Astrocyte (in vitro differentiated cells and primary cell): ENCODE measurements at regions not wholly inside any gene's neighbourhood (a gene's known extent, or its start where the extent isn't known, plus 50 kb on each side); places are given as distances from the start of the nearest gene placed in this dataset.

ENCODE experiments used
- DNase-seq: peaks from one replicate; pipeline ENCODE4 v3.0.0-alpha.2; 2010; ENCODE audit warnings: low read depth
- FAIRE-seq: peaks from 2 replicates; lab custom pipeline; 2011; peaks lifted over from hg19 to GRCh38; lab: Jason Lieb, UNC
- H2AFZ ChIP-seq: 2 replicates; pipeline ENCODE4 v1.6.0; 2012; ENCODE audit warnings: low read depth, low read length, inconsistent platforms
- H3K27ac ChIP-seq: 2 replicates; pipeline ENCODE4 v1.5.1; 2011; ENCODE audit warnings: low read depth, low read length, inconsistent platforms
- H3K27me3 ChIP-seq: 2 replicates; pipeline ENCODE4 v1.6.0; 2011; ENCODE audit warnings: low read length, inconsistent platforms; ENCODE audit not compliant: insufficient read depth
- H3K36me3 ChIP-seq: 2 replicates; pipeline ENCODE4 v1.5.1; 2011; ENCODE audit warnings: low read length, inconsistent platforms; ENCODE audit not compliant: insufficient read depth
- H3K4me1 ChIP-seq: 2 replicates; pipeline ENCODE4 v1.5.1; 2011; ENCODE audit warnings: low read length, inconsistent platforms; ENCODE audit not compliant: insufficient read depth
- H3K4me2 ChIP-seq: 2 replicates; pipeline ENCODE4 v1.6.0; 2012; ENCODE audit warnings: low read length, inconsistent platforms
- H3K4me3 ChIP-seq: 2 replicates; pipeline ENCODE4 v1.5.1; 2011; ENCODE audit warnings: low read depth, mild to moderate bottlenecking, low read length, inconsistent platforms; ENCODE audit not compliant: insufficient read depth
- H3K79me2 ChIP-seq: 2 replicates; pipeline ENCODE4 v1.6.0; 2012; ENCODE audit warnings: mild to moderate bottlenecking, low read length, inconsistent platforms; ENCODE audit not compliant: insufficient read depth
- H3K9ac ChIP-seq: 2 replicates; pipeline ENCODE4 v1.6.0; 2012; ENCODE audit warnings: mild to moderate bottlenecking, low read length, inconsistent platforms
- H3K9me3 ChIP-seq: 2 replicates; pipeline ENCODE4 v1.5.1; 2012; ENCODE audit warnings: low read depth, mild to moderate bottlenecking, low read length, inconsistent platforms; ENCODE audit not compliant: insufficient read depth
- H4K20me1 ChIP-seq: 2 replicates; pipeline ENCODE4 v1.6.0; 2012; ENCODE audit warnings: low read length, inconsistent platforms; ENCODE audit not compliant: insufficient read depth
- H3K27ac Mint-ChIP-seq: one replicate; pipeline ENCODE4 v1.8.0; 2021; ENCODE audit warnings: mild to moderate bottlenecking, mixed read lengths; ENCODE audit not compliant: unreplicated experiment
- H3K27me3 Mint-ChIP-seq: one replicate; pipeline ENCODE4 v1.8.0; 2021; ENCODE audit warnings: low read depth, mixed read lengths; ENCODE audit not compliant: unreplicated experiment
- H3K36me3 Mint-ChIP-seq: one replicate; pipeline ENCODE4 v1.8.0; 2021; ENCODE audit warnings: low read depth, mixed read lengths; ENCODE audit not compliant: unreplicated experiment
- H3K4me1 Mint-ChIP-seq: one replicate; pipeline ENCODE4 v1.8.0; 2021; ENCODE audit warnings: low read depth, mixed read lengths; ENCODE audit not compliant: unreplicated experiment
- H3K4me3 Mint-ChIP-seq: one replicate; pipeline ENCODE4 v1.8.0; 2021; ENCODE audit warnings: mild to moderate bottlenecking, moderate library complexity, mixed read lengths; ENCODE audit not compliant: unreplicated experiment
- H3K9me3 Mint-ChIP-seq: one replicate; pipeline ENCODE4 v1.8.0; 2021; ENCODE audit warnings: mild to moderate bottlenecking, mixed read lengths; ENCODE audit not compliant: unreplicated experiment
- EZH2 ChIP-seq: IDR thresholded peaks from 2 replicates; pipeline ENCODE4 v1.6.1; 2012; ENCODE audit warnings: mild to moderate bottlenecking, low read length, inconsistent platforms; ENCODE audit not compliant: insufficient read depth
- TF ChIP-seq, protein P1 (sequence below): IDR thresholded peaks from 2 replicates; pipeline ENCODE4 v1.5.1; 2011; ENCODE audit warnings: low read depth, mild to moderate bottlenecking, inconsistent platforms, low read length, moderate library complexity; ENCODE audit not compliant: insufficient read depth

GRCh38 chr4:12458621-12459020 is 1025.5 kb downstream of the RAB28 start:
- Mint-ChIP-seq H3K9me3 (peaks cover 5% of the 10 kb centered on the region), H3K27me3 (no peaks in the 10 kb centered on the region), H3K27ac (no peak overlapping the region), H3K36me3 (no peaks in the 10 kb centered on the region), H3K4me3 (no peak overlapping the region), H3K4me1 (no peaks in the 10 kb centered on the region)
- no peak for DNase-seq
- Histone ChIP-seq H2AFZ (no peak overlapping the region), H3K4me2 (no peak overlapping the region), H3K27me3 (no peaks in the 10 kb centered on the region), H3K9me3 (no peaks in the 10 kb centered on the region), H3K79me2 (no peaks in the 10 kb centered on the region), H3K4me3 (no peak overlapping the region), H3K36me3 (no peaks in the 10 kb centered on the region), H3K9ac (no peak overlapping the region), H3K27ac (no peak overlapping the region), H4K20me1 (no peaks in the 10 kb centered on the region), H3K4me1 (no peaks in the 10 kb centered on the region)
- no peak for TF ChIP-seq EZH2
- TF ChIP-seq, protein P1, sequence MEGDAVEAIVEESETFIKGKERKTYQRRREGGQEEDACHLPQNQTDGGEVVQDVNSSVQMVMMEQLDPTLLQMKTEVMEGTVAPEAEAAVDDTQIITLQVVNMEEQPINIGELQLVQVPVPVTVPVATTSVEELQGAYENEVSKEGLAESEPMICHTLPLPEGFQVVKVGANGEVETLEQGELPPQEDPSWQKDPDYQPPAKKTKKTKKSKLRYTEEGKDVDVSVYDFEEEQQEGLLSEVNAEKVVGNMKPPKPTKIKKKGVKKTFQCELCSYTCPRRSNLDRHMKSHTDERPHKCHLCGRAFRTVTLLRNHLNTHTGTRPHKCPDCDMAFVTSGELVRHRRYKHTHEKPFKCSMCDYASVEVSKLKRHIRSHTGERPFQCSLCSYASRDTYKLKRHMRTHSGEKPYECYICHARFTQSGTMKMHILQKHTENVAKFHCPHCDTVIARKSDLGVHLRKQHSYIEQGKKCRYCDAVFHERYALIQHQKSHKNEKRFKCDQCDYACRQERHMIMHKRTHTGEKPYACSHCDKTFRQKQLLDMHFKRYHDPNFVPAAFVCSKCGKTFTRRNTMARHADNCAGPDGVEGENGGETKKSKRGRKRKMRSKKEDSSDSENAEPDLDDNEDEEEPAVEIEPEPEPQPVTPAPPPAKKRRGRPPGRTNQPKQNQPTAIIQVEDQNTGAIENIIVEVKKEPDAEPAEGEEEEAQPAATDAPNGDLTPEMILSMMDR, result no peak
- FAIRE-seq, result no peak

DNA sequence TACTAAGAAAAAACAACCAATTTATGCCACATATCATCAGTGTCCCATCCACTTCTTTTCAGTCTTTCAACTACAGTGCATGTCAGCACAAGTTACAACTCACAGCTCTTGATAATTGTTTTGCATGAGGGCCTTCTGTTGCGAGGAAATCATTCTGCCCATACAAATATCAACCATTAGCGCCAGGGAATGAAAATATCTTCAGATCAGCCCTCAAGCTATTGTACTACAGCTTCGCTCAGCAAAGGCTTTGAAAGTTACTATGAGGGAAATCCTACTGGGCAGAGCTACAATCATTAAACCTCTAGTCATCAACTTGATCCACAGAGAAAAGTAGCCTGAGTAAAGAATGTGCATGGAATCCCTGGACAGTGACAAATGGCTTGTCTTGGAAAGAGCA is 1023.6 kb upstream of the HS3ST1 start:
- Histone ChIP-seq H4K20me1 (no peaks in the 10 kb centered on the region), H3K9me3 (no peaks in the 10 kb centered on the region), H3K79me2 (no peaks in the 10 kb centered on the region), H3K36me3 (no peaks in the 10 kb centered on the region), H2AFZ (no peak overlapping the region), H3K4me2 (no peak overlapping the region), H3K27ac (no peak overlapping the region), H3K4me1 (no peaks in the 10 kb centered on the region), H3K27me3 (no peaks in the 10 kb centered on the region), H3K4me3 (no peak overlapping the region), H3K9ac (no peak overlapping the region)
- no peak overlapping the region for H3K27ac Mint-ChIP-seq
- peaks cover 3% of the 10 kb centered on the region for H3K9me3 Mint-ChIP-seq
- no peak for DNase-seq
- no peaks in the 10 kb centered on the region for H3K27me3 Mint-ChIP-seq
- FAIRE-seq, result no peak
- TF ChIP-seq, protein P1, result no peak
- TF ChIP-seq EZH2, result no peak
- H3K36me3 Mint-ChIP-seq, result no peaks in the 10 kb centered on the region
- no peaks in the 10 kb centered on the region for H3K4me1 Mint-ChIP-seq
- H3K4me3 Mint-ChIP-seq, result no peak overlapping the region

DNA sequence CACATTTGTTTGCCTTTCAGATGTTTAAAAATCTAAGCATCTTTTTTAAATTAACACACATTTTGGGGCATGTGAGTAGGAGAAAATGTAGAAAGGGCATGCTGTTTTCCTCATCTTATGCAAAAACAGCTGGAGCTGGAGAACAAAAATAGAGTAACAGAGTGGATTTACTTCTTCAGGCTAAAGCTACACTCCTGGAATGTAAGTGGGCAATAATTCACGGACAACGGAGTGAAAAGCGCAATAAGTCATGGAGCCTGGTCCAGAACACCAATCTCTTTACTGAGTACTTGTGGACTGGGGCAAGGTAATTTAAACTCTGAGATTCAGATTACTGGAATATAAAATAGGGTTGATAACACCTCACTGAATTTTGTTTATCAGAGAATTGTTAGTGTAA is 1018.8 kb upstream of the HS3ST1 start:
- Histone ChIP-seq H3K27me3 (no peaks in the 10 kb centered on the region), H3K4me1 (no peaks in the 10 kb centered on the region), H3K79me2 (no peaks in the 10 kb centered on the region), H3K4me3 (no peak overlapping the region), H2AFZ (no peak overlapping the region), H3K9me3 (no peaks in the 10 kb centered on the region), H3K36me3 (no peaks in the 10 kb centered on the region), H4K20me1 (no peaks in the 10 kb centered on the region), H3K9ac (no peak overlapping the region), H3K27ac (no peak overlapping the region), H3K4me2 (no peak overlapping the region)
- Mint-ChIP-seq H3K4me3 (no peak overlapping the region), H3K36me3 (no peaks in the 10 kb centered on the region), H3K27me3 (peaks cover 2% of the 10 kb centered on the region), H3K27ac (no peak overlapping the region), H3K4me1 (no peaks in the 10 kb centered on the region), H3K9me3 (peaks cover 6% of the 10 kb centered on the region)
- FAIRE-seq (no peak), DNase-seq (no peak)
- TF ChIP-seq EZH2, result no peak
- TF ChIP-seq, protein P1, result no peak
